ENCODE measurements at regions not wholly inside any gene's neighbourhood (a gene's known extent, or its start where the extent isn't known, plus 50 kb on each side); places are given as distances from the start of the nearest gene placed in this dataset.

DNA sequence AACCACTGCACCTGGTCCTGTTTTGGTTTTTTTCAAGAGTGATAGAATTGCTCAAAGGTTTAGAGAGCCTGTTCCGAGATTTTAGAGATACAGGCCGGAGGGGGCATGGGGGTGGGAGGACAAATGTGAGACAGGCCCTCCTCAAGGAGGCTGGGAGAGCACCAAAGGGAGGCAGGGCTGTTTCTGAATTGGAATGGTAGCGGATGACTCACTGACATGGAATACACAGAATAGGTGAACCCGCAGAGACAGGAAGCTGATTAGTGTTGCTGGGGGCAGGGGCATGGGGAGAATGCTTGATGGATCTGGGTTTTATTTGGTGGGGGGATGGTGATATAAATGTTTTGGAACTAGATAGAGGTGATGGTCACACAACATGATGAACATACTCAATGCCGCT, 111.0 kb upstream of the MGAT5 start:
- no peak for DNase-seq (ENCODE audit: low spot score)

- DNase-seq (ENCODE audit: low spot score): no peak
Measured at GRCh38 chr2:134143568-134143967, 110.3 kb upstream of the MGAT5 start.

GRCh38 chr2:134144081-134144596, 109.7 kb upstream of the MGAT5 start:
- no peak for DNase-seq (ENCODE audit: low spot score)

DNA sequence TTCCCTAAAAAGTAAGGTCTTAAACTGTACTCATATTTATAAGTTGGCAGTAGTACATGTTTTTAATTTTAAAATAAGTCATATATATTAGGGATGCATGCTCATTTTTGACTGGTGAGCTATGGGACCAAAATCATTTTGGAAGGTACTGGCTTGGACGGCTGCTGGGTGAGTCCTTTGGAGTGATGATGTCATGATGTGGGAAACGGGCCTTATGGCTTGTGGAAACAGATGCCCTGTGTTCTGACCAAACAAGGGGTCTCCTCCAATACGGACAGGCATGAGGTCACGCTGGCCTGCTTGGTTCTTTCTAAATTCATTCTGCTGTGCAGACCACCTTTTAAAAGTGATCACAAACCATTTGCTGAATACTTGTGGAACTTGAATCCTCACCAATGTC, 109.2 kb upstream of the MGAT5 start:
- no peak for DNase-seq (ENCODE audit: low spot score)

DNA sequence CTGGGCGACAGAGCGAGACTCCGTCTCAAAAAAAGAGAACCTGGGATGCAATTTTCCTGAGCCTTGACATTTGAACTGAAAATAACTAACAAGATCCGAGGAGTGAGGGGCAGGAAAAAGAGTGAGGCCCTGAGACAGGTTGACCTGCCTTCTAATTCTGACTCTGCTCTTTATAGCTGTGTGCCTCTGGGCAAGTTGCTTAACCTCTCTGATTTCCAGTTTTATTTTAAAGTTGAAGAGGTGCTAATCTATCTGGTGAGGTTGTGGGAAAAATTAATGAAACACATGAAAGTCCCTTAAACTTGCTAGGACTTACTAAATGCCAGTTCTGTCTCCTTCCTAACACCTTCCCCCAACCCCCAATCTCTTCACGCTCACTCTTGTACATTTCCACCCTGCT, 108.4 kb upstream of the MGAT5 start:
- no peak for DNase-seq (ENCODE audit: low spot score)

GRCh38 chr2:134146161-134146560, 107.7 kb upstream of the MGAT5 start:
- no peak for DNase-seq (ENCODE audit: low spot score)

DNA sequence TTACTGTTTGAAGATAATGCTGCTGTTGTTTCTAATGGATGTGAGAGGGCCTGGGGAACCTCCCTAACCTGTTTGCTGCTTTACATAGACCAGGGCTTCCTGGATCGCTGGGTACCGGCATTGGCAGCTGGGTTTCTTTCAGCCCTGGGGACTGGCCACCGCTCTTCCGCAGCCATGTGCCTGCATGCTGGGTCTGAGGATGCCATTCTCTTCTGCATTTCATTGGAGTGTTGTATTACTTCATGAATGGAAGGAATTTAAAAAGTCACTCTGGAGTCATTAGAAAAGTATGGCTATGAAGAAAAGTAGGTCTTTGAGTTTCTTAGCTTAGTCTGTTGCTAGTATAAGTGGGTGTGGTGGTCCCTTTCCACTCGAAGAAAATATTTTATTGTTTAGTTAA, 107.3 kb upstream of the MGAT5 start:
- DNase-seq (ENCODE audit: low spot score): no peak

DNA sequence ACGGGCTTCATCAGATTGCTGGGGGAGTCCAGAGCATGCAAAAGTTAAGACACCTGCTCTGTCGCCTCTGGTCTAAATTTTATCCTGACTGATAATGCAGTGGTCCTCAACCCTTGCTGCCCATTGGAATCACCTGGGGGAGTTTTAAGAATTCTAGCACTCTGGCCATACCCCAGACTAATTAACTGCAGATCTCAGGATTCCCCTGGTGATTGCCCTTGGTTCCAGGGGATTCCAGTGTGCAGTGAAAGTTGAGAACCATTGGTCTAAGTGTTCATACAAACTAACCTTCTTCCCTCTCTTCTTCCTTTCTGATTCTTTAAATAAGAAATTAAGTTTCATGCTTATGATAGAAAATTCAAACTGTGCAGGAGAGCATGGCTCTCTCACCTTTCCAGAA, 105.7 kb upstream of the MGAT5 start:
- no peak for DNase-seq (ENCODE audit: low spot score)

DNA sequence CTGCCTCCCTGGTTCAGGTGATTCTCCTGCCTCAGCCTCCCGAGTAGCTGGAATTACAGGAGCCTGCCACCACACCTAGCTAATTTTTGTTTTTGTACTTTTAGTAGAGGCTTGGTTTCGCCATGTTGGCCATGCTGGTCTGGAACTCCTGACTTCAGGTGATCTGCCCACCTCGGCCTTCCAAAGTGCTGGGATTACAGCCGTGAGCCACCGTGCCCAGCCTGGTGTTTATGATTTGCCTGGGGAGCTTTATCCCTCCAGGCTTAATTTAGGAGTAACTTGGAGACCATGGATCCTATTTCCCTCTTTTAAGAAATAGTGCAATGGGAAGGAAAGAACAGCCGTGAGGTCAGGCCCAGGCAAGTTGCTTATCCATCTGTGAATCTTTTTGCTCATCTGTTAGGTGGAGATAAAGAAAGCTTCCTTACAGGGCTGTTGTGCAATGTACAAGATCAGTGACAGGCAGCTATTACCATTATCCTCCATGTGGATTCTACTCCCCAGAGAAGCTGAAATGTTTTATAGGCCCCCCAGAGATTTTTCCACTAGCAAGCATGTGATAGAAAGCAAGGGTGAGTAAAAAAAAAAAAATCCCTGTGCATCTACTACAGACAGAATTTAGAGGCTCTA, 104.9 kb upstream of the MGAT5 start:
- no peak for DNase-seq (ENCODE audit: low spot score)

DNA sequence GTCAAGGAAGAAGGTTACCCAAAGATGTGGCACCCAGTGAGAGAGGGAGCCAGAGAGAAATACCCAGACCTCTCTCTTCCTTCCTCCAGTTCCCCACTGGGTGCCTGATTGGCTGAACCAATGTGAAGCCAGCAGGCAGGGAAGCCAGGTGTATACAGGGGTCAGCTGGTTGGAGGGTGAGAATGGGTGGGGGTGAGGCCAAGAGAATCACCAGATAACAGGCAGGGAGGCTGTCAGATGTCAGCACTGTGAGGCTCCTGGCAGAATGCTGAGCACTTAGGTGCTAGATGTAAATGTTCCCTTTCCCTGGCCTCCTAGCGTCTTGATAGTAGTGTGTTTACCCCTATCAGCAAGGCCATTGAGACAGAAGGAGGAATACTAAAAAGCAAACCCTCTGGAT, 104.0 kb upstream of the MGAT5 start:
- DNase-seq (ENCODE audit: low spot score): no peak

GRCh38 chr2:134150760-134151159, 103.1 kb upstream of the MGAT5 start:
- DNase-seq (ENCODE audit: low spot score): no peak

DNA sequence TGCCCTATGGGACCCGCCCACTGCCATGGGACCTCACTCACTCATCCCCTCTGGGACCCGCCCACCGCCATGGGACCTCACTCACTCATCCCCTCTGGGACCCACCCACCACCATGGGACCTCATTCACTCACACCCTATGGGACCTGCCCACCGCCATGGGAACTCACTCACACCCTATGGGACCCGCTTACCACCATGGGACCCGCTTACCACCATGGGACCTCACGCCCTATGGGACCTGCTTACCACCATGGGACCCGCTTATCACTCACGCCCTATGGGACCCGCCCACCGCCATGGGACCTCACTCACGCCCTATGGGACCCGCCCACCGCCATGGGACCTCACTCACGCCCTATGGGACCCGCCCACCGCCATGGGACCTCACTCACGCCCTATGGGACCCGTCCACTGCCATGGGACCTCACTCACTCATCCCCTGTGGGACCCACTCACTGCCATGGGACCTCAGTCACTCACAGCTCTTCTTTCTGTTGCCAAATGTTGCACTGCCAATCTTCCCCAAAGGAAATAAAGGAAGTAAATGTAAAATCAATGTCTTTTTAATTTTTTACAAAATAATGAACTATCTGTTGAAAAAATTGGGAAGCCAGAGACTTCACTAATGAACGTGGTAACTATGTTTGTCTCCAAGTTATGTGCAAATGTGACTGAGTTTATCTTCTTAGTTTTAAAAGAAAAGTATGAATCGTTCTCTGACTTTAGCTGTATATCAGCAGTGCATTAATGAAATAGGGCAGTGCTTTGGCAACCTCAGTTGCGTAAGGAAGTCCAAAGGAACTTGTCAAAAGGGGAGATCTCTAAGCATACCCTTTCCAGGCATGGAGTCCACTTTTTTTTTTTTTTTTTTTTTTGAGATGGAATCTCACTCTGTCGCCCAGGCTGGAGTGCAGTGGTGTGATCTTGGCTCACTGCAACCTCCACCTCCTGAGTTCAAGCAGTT, 101.5 kb upstream of the MGAT5 start:
- DNase-seq (ENCODE audit: low spot score): no peak

GRCh38 chr2:134153294-134153880, 100.5 kb upstream of the MGAT5 start:
- DNase-seq (ENCODE audit: low spot score): no peak

- no peak for DNase-seq (ENCODE audit: low spot score)
Measured at GRCh38 chr2:134154246-134154645, 99.6 kb upstream of the MGAT5 start.

DNA sequence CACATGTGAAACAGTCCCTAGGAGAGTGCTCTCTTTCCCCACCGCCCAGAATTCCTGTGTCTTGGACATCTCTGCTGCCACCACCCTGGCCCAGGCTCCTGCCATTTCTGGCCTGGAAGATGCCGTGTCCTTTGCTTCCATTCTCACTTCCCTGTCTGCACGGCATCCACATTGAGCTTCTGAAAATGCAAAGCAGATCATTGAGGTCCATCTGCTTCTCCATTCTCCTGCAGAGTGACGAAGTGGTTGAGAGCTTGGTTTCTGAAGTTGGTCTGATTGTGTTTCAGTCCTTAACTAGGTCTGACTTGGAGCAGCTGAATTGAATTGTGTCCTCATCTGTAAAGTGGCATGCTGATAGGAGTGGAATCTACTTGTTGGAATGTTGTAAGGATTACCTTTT, 98.7 kb upstream of the MGAT5 start:
- DNase-seq (ENCODE audit: low spot score): no peak

DNA sequence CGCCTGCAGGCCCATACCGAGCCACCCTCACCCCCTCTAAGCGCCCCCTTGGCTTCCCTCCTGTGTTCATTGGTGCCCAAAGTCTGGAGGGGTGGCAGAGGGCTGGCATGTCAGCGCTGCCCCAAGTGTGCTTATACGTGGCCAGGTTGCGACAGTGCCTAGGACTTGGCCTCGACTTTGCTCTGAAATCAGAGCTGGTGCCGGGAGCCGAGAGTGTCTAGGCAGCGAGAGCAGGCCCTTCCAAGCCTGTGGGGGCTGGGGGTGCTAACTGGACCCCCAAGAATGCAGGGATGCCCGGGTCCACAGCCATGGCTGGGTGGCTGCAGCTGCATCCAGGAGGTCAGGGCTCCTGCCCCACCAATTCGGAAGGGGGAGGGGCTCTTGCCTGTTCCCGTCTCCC, 95.6 kb upstream of the MGAT5 start:
- no peak for DNase-seq (ENCODE audit: low spot score)

GRCh38 chr2:134161170-134161547, 92.7 kb upstream of the MGAT5 start:
- no peak for DNase-seq (ENCODE audit: low spot score)

DNA sequence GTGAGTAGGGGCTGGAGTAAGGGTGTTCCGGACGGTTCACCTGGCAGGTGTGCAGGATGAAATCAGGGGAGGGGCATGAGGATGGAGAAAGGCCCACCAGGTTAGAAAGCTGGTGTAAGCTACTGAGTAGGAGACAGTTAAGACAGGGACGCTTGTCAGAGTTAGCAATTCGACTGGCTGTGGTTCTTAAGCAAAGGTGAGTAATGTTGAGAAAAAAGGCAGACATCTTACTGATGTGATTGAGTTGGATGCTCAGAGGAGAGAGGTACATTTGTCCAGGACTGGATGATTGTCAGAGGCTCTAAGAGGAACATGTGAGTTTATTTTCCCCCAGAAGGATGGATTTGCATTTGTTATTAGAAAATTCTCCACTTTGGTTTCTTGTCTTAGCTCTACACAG, 90.5 kb upstream of the MGAT5 start:
- DNase-seq (ENCODE audit: low spot score): no peak

GRCh38 chr2:134164306-134164705, 89.6 kb upstream of the MGAT5 start:
- no peak for DNase-seq (ENCODE audit: low spot score)

- DNase-seq (ENCODE audit: low spot score): no peak
Measured at GRCh38 chr2:134167015-134167414, 86.9 kb upstream of the MGAT5 start.

DNA sequence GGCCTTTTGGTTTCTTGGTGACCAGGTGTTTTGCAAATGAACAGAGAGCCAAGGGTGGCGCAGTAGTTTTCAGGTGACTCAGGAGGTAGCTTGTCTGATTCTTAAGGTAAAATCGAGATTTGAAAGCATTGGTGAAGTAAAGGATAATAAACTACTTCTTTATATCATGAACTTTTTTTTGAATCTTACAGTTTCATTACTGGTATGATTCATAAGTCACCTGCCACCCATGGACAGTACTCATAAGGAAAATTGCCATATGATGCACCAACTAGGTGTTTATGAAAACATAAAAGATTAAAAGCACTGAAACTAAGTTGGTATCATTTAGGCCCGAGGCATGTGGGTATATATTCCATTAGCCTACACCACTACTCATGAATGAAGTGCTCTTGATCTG, 84.1 kb upstream of the MGAT5 start:
- DNase-seq (ENCODE audit: low spot score): peak; percentile 43

GRCh38 chr2:134170294-134170693, 83.6 kb upstream of the MGAT5 start:
- no peak for DNase-seq (ENCODE audit: low spot score)

GRCh38 chr2:134170700-134171099, 83.2 kb upstream of the MGAT5 start:
- no peak for DNase-seq (ENCODE audit: low spot score)

All from CD4-positive, alpha-beta T cell treated with Interleukin-2 at 100 ng/mL for 4 hours (primary cell).